Mesenchymal stem cell (in vitro differentiated cells and primary cell): ENCODE measurements at regions not wholly inside any gene's neighbourhood (a gene's known extent, or its start where the extent isn't known, plus 50 kb on each side); places are given as distances from the start of the nearest gene placed in this dataset.

Source experiments
- DNase-seq: peaks from one replicate; pipeline ENCODE4 v3.0.0-alpha.2; 2013
- H2AFZ ChIP-seq: one replicate; pipeline ENCODE4 v1.6.1; 2013; ENCODE audit warnings: low read depth, mild to moderate bottlenecking, control low read depth, inconsistent platforms, low read length, moderate library complexity
- H2AK5ac ChIP-seq: 2 replicates; pipeline ENCODE4 v1.6.1; 2013; ENCODE audit warnings: low read length, moderate library complexity, mild to moderate bottlenecking, inconsistent platforms; ENCODE audit not compliant: severe bottlenecking
- H2BK120ac ChIP-seq: one replicate; pipeline ENCODE4 v1.6.1; 2013; ENCODE audit warnings: low read depth, mild to moderate bottlenecking, inconsistent platforms, low read length, moderate library complexity
- H2BK12ac ChIP-seq, 2 experiments: one replicate each; pipeline ENCODE4 v1.6.1; 2013; ENCODE audit warnings: inconsistent platforms in 2 of 2, low read length in 2 of 2, mild to moderate bottlenecking in 2 of 2, moderate library complexity in 2 of 2, control low read depth in 1 of 2
- H2BK15ac ChIP-seq: one replicate; pipeline ENCODE4 v1.6.1; 2013; ENCODE audit warnings: mild to moderate bottlenecking, low read depth, inconsistent platforms; ENCODE audit not compliant: poor library complexity, severe bottlenecking
- H2BK5ac ChIP-seq: 2 replicates; pipeline ENCODE4 v1.6.1; 2013; ENCODE audit warnings: low read depth, mild to moderate bottlenecking, low read length, control low read depth, inconsistent platforms; ENCODE audit not compliant: poor library complexity, severe bottlenecking
- H3K14ac ChIP-seq, 2 experiments: one replicate each; pipeline ENCODE4 v1.6.1; 2013; ENCODE audit warnings: inconsistent platforms in 2 of 2, low read length in 2 of 2, control low read depth in 1 of 2, mild to moderate bottlenecking in 1 of 2, moderate library complexity in 1 of 2
- H3K18ac ChIP-seq, 2 experiments: one replicate each; pipeline ENCODE4 v1.6.1; 2013; ENCODE audit warnings: inconsistent platforms in 2 of 2, low read length in 2 of 2, control low read depth in 1 of 2, low read depth in 1 of 2, mild to moderate bottlenecking in 1 of 2
- H3K23ac ChIP-seq, 2 experiments: one replicate each; pipeline ENCODE4 v1.6.1; 2013; ENCODE audit warnings: inconsistent platforms in 2 of 2, low read length in 2 of 2, mild to moderate bottlenecking in 2 of 2, moderate library complexity in 2 of 2, control low read depth in 1 of 2
- H3K27ac ChIP-seq: 2 replicates; pipeline ENCODE4 v1.5.1; 2013; ENCODE audit warnings: mild to moderate bottlenecking, moderate library complexity, low read length, control low read depth, inconsistent platforms; ENCODE audit not compliant: poor library complexity, severe bottlenecking
- H3K27me3 ChIP-seq, 2 experiments: 2 replicates each; pipeline versions ENCODE4 v1.6.1 to v1.7.0; 2013; ENCODE audit warnings: low read length in 2 of 2, mild to moderate bottlenecking in 2 of 2, moderate library complexity in 2 of 2, control low read depth in 1 of 2, inconsistent platforms in 1 of 2; ENCODE audit not compliant: control insufficient read depth in 1 of 2, insufficient read depth in 1 of 2
- H3K36me3 ChIP-seq, 2 experiments: 2 replicates each; pipeline versions ENCODE4 v1.6.1 to v1.7.0; 2013; ENCODE audit warnings: low read length in 2 of 2, control low read depth in 1 of 2, inconsistent platforms in 1 of 2, low read depth in 1 of 2, mild to moderate bottlenecking in 1 of 2; ENCODE audit not compliant: insufficient read depth in 2 of 2, control insufficient read depth in 1 of 2
- H3K4ac ChIP-seq, 2 experiments: one replicate each; pipeline ENCODE4 v1.6.1; 2013; ENCODE audit warnings: inconsistent platforms in 2 of 2, low read length in 2 of 2, mild to moderate bottlenecking in 2 of 2, moderate library complexity in 2 of 2, control low read depth in 1 of 2, low read depth in 1 of 2
- H3K4me1 ChIP-seq: 2 replicates; pipeline ENCODE4 v1.6.1; 2013; ENCODE audit warnings: low read depth, low read length, control low read depth; ENCODE audit not compliant: control insufficient read depth, insufficient read depth
- H3K4me2 ChIP-seq: 2 replicates; pipeline ENCODE4 v1.6.1; 2013; ENCODE audit warnings: low read length, mild to moderate bottlenecking, inconsistent platforms; ENCODE audit not compliant: poor library complexity, severe bottlenecking
- H3K4me3 ChIP-seq, 2 experiments: 2 replicates each; pipeline versions ENCODE4 v1.5.1 to v1.7.0; 2013; ENCODE audit warnings: low read length in 2 of 2, mild to moderate bottlenecking in 2 of 2, control low read depth in 1 of 2, low read depth in 1 of 2; ENCODE audit not compliant: insufficient read depth in 1 of 2
- H3K79me1 ChIP-seq: replicated peaks from 2 replicates; pipeline ENCODE4 v1.6.1; 2013; ENCODE audit warnings: mild to moderate bottlenecking, control low read depth, low read length, inconsistent platforms; ENCODE audit not compliant: poor library complexity, severe bottlenecking
- H3K9ac ChIP-seq: 2 replicates; pipeline ENCODE4 v1.7.0; 2013; ENCODE audit warnings: mild to moderate bottlenecking, low read length, moderate library complexity
- H3K9me3 ChIP-seq: 2 replicates; pipeline ENCODE4 v1.7.0; 2013; ENCODE audit warnings: mild to moderate bottlenecking, low read length; ENCODE audit not compliant: control insufficient read depth
- H4K8ac ChIP-seq: one replicate; pipeline ENCODE4 v1.6.1; 2013; ENCODE audit warnings: inconsistent platforms, mild to moderate bottlenecking, low read length, moderate library complexity
- H4K91ac ChIP-seq: one replicate; pipeline ENCODE4 v1.6.1; 2013; ENCODE audit warnings: mild to moderate bottlenecking, low read length, inconsistent platforms
- WGBS: methylation state at CpG from one replicate; pipeline ENCODE4 v1.1.7; 2013; ENCODE audit warnings: mixed read lengths; 5-methylcytosine and 5-hydroxymethylcytosine counted together

DNA sequence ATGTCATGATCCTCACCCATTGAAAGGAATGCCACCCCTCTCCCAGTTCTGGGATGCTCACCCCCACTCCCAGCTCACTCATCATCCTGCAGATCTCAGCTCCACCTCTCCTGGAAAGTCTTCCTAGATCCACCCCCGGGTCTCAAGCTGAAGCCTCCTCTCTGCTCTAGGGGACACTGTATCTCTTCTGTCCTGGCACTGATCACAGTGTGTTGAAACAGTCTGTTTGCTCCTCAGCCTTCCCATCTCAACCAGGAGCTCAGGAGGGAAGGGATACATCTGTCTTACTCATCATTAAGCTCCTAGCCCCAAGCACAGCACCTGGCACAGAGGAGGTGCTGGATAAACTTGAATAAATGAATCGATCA is 80.1 kb downstream of the MRPL14 start:
- WGBS: 92% methylated on average over 2 of the region's 2 CpGs
- Histone ChIP-seq H3K79me1 (no peaks in the 10 kb centered on the region), H3K9me3 (no peaks in the 10 kb centered on the region)

DNA sequence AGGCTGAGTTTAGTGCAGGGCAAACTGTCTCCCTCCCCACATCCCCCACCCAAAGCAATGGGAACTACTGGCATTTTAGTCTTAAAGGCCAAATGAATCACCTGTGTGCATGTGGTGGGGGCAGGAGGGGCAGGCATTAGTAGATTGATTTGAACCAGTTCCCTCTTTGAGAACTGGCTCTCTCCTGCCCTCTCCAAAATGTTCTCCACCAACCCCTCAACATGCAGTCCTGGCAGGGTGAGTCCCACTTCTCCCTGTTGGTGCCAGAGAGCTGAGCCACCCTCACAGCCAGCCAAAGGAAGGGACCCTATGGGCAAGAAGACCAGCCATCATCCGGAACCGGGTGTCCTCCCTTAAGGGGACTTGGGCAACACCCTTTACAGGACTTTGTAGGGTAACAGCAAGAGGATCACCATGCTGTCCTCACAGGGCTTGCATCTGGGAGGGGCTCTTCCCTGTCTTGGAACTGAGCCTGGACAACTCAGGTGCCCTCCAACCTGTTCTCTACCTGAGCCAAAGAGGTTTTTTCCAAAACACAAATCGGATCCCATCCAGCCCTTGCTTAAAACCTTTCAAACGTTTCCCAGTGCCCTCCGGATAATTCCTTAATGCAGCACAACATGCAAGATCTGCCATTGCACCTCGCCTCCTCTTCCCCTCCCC is 80.6 kb downstream of the MRPL14 start:
- no peak overlapping the region for H3K23ac ChIP-seq
- H2BK12ac ChIP-seq: peak overlapping the region in 1 of 2 experiments; percentile 84
- no peak overlapping the region for H2BK120ac ChIP-seq
- 88% methylated on average over 6 of the region's 6 CpGs for WGBS
- no peak overlapping the region for H3K4ac ChIP-seq
- no peak overlapping the region for H3K14ac ChIP-seq
- H3K36me3 ChIP-seq: no peaks in the 10 kb centered on the region
- no peak overlapping the region for H3K27ac ChIP-seq
- H3K4me3 ChIP-seq: no peak overlapping the region
- H3K9me3 ChIP-seq: no peaks in the 10 kb centered on the region
- no peak overlapping the region for H4K8ac ChIP-seq
- H2AK5ac ChIP-seq: no peak overlapping the region
- peak overlapping the region; percentile 58 for H2BK15ac ChIP-seq
- no peaks in the 10 kb centered on the region for H3K79me1 ChIP-seq
- peaks cover 39% of the 10 kb centered on the region for H3K4me1 ChIP-seq
- no peak overlapping the region for H3K18ac ChIP-seq
- H4K91ac ChIP-seq: peak overlapping the region; percentile 29
- no peak overlapping the region for H2BK5ac ChIP-seq
- H3K27me3 ChIP-seq: no peaks in the 10 kb centered on the region
- no peak overlapping the region for H2AFZ ChIP-seq
- H3K9ac ChIP-seq: no peak overlapping the region
- H3K4me2 ChIP-seq: no peak overlapping the region
- DNase-seq: no peak

More for the DNA sequence above, 80.1 kb downstream of the MRPL14 start:
- H2BK12ac ChIP-seq: peak overlapping the region in 1 of 2 experiments; percentile 84
- H3K14ac ChIP-seq: no peak overlapping the region
- DNase-seq: no peak
- no peak overlapping the region for H4K91ac ChIP-seq
- no peaks in the 10 kb centered on the region for H3K36me3 ChIP-seq
- no peak overlapping the region for H2BK15ac ChIP-seq
- H3K27ac ChIP-seq: no peak overlapping the region
- peaks cover 39% of the 10 kb centered on the region for H3K4me1 ChIP-seq
- no peak overlapping the region for H2AK5ac ChIP-seq
- H2BK5ac ChIP-seq: no peak overlapping the region
- H3K9ac ChIP-seq: no peak overlapping the region
- no peak overlapping the region for H3K23ac ChIP-seq
- H2BK120ac ChIP-seq: no peak overlapping the region
- H3K4me2 ChIP-seq: no peak overlapping the region
- H4K8ac ChIP-seq: no peak overlapping the region
- H2AFZ ChIP-seq: no peak overlapping the region
- H3K4ac ChIP-seq: no peak overlapping the region
- H3K18ac ChIP-seq: no peak overlapping the region
- H3K4me3 ChIP-seq: no peak overlapping the region
- no peaks in the 10 kb centered on the region for H3K27me3 ChIP-seq

DNA sequence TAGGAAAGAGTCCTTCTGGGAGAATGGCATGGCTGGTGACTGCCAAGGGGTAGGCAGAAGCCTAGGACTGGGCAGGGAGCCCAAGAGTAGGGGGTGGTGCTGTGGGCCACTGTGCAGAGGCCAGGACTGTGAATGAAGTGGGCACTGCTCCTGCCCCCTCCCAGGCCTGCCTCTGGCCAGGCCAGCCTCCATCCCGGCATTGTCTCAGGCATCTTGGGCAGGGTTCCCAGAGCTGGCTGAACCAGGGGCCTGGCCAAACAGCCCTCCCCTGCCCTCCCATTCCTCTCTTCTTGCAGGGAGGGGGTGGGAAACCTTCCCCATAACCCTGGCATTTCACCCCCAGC is 81.6 kb downstream of the MRPL14 start:
- 76% methylated on average over 1 of the region's 1 CpG for WGBS
- Histone ChIP-seq H2AFZ (no peak overlapping the region), H3K4me2 (no peak overlapping the region), H2AK5ac (no peak overlapping the region), H3K4ac (peak overlapping the region in 1 of 2 experiments; percentile 13), H4K8ac (peak overlapping the region; percentile 21), H2BK120ac (peak overlapping the region; percentile 79), H3K9ac (no peak overlapping the region), H3K23ac (no peak overlapping the region), H2BK15ac (no peak overlapping the region), H2BK5ac (no peak overlapping the region), H2BK12ac (peak overlapping the region; percentile 27 to 75), H3K27ac (no peak overlapping the region), H3K79me1 (no peaks in the 10 kb centered on the region), H3K27me3 (no peaks in the 10 kb centered on the region), H3K14ac (peak overlapping the region in 1 of 2 experiments; percentile 8), H3K4me3 (no peak overlapping the region), H3K36me3 (no peaks in the 10 kb centered on the region), H3K4me1 (peaks cover 36% of the 10 kb centered on the region), H3K18ac (peak overlapping the region in 1 of 2 experiments; percentile 29), H4K91ac (peak overlapping the region; percentile 34), H3K9me3 (no peaks in the 10 kb centered on the region)
- DNase-seq: no peak

DNA sequence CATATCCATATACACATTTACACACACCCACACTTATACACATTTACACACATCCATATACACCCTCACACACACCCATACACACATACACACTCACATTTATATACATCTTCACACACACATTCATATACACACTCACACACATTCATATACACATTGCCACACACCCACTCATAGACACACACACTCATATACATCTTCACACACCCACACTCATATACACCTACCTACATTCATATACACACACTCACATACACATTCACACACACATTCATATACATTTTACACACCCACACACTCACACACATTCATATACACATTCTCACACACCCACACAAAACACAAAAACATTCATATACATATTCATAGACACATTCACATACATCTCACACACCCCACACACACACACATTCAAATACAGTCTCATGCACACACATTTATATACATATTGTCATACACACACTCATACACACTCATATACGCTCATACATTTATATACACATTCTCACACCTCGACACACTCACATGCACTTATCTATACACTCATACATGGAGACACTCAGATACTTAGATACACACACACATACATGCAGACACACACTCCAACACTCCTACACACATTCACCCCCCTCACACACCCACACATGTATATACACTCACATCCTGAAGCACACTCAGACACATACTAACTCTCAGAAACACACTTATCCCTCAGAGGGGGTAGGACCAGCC is 82.1 kb downstream of the MRPL14 start:
- Histone ChIP-seq H3K4me2 (no peak overlapping the region), H4K8ac (no peak overlapping the region), H3K36me3 (no peaks in the 10 kb centered on the region), H3K27me3 (no peaks in the 10 kb centered on the region), H3K4ac (peak overlapping the region in 1 of 2 experiments; percentile 13), H2BK5ac (no peak overlapping the region), H3K79me1 (no peaks in the 10 kb centered on the region), H3K27ac (no peak overlapping the region), H3K9me3 (no peaks in the 10 kb centered on the region), H3K23ac (no peak overlapping the region), H4K91ac (no peak overlapping the region), H2BK15ac (no peak overlapping the region), H3K4me1 (peaks cover 38% of the 10 kb centered on the region), H2AK5ac (no peak overlapping the region), H2BK120ac (no peak overlapping the region), H3K14ac (peak overlapping the region in 1 of 2 experiments; percentile 8), H2AFZ (no peak overlapping the region), H3K4me3 (no peak overlapping the region), H3K9ac (no peak overlapping the region), H2BK12ac (peak overlapping the region; percentile 27 to 75), H3K18ac (peak overlapping the region in 1 of 2 experiments; percentile 29)
- 92% methylated on average over 2 of the region's 2 CpGs for WGBS
- DNase-seq: no peak
